HL-60 (cell line): ENCODE measurements at regions not wholly inside any gene's neighbourhood (a gene's known extent, or its start where the extent isn't known, plus 50 kb on each side); places are given as distances from the start of the nearest gene placed in this dataset.

Experiments used
- DNase-seq, 2 experiments: peaks; one replicate each; pipeline ENCODE4 v3.0.0-alpha.2; 2010 to 2020; ENCODE audit warnings: low read depth in 1 of 2, low spot score in 1 of 2
- H3K27ac ChIP-seq: fragments of 250-450 bp; sonication (Bioruptor Pico); replicated peaks from 2 replicates; pipeline ENCODE4 v1.5.1; 2020; ENCODE audit warnings: mild to moderate bottlenecking, moderate library complexity
- H3K27me3 ChIP-seq: fragments of 250-450 bp; sonication (Bioruptor Pico); 2 replicates; pipeline ENCODE4 v1.5.1; 2021; ENCODE audit warnings: mild to moderate bottlenecking, moderate library complexity; ENCODE audit not compliant: insufficient read depth, poor library complexity, severe bottlenecking
- H3K4me3 ChIP-seq: replicated peaks from 2 replicates; pipeline ENCODE4 v1.5.1; 2011; ENCODE audit warnings: mild to moderate bottlenecking, control low read depth, low read length; ENCODE audit not compliant: insufficient read depth
- CTCF ChIP-seq: IDR thresholded peaks from one replicate; pipeline ENCODE4 v1.5.1; 2011; ENCODE audit warnings: low read length, control low read depth, inconsistent platforms; ENCODE audit not compliant: insufficient read depth
- GABPA ChIP-seq: IDR thresholded peaks from 2 replicates; pipeline ENCODE4 v1.6.1; 2012; ENCODE audit warnings: low read depth
- POLR2AphosphoS5 ChIP-seq: IDR thresholded peaks from 2 replicates; pipeline ENCODE4 v1.6.1; 2012; ENCODE audit warnings: low read depth
- REST ChIP-seq: IDR thresholded peaks from 2 replicates; pipeline ENCODE4 v1.6.1; 2012; ENCODE audit warnings: low read depth; ENCODE audit not compliant: insufficient replicate concordance
- SPI1 ChIP-seq: IDR thresholded peaks from 2 replicates; pipeline ENCODE4 v1.6.1; 2012; ENCODE audit warnings: low read depth, mild to moderate bottlenecking, borderline replicate concordance

- no peak overlapping the region for H3K27ac ChIP-seq
- no peak for TF ChIP-seq POLR2AphosphoS5
- TF ChIP-seq GABPA = no peak
- TF ChIP-seq REST = no peak
- TF ChIP-seq CTCF = no peak
- TF ChIP-seq SPI1 = no peak
- no peak for DNase-seq
- no peak overlapping the region for H3K4me3 ChIP-seq
- H3K27me3 ChIP-seq = no peaks in the 10 kb centered on the region
Observed at GRCh38 chr2:37783545-37783944, 112.1 kb upstream of the CDC42EP3 start.

GRCh38 chr2:37784071-37784758 is 112.8 kb upstream of the CDC42EP3 start:
- Histone ChIP-seq H3K27me3 (no peaks in the 10 kb centered on the region), H3K27ac (no peak overlapping the region), H3K4me3 (no peak overlapping the region)
- TF ChIP-seq CTCF (no peak), REST (no peak), POLR2AphosphoS5 (no peak), GABPA (no peak), SPI1 (no peak)
- DNase-seq = no peak

GRCh38 chr2:37784759-37785149 is 113.3 kb upstream of the CDC42EP3 start:
- H3K27ac ChIP-seq = no peak overlapping the region
- no peak for TF ChIP-seq GABPA
- no peak for TF ChIP-seq CTCF
- TF ChIP-seq SPI1 = no peak
- no peak for TF ChIP-seq REST
- no peak for TF ChIP-seq POLR2AphosphoS5
- DNase-seq = no peak
- no peaks in the 10 kb centered on the region for H3K27me3 ChIP-seq
- H3K4me3 ChIP-seq = no peak overlapping the region
